Posterior vena cava (tissue), 2 donors: ENCODE measurements at regions not wholly inside any gene's neighbourhood (a gene's known extent, or its start where the extent isn't known, plus 50 kb on each side); places are given as distances from the start of the nearest gene placed in this dataset.
"Not testable (repeated sequence)": the region's sequence is repeated elsewhere in the genome, so short reads cannot be mapped to it uniquely, and the experiment has no call there.

Experiments used
- DNase-seq: peaks from one replicate; pipeline ENCODE4 v3.0.0-alpha.2; 2020; ENCODE audit warnings: low spot score
- intact Hi-C, 2 donors: fragments of 100-400 bp; cut with DNase I; formaldehyde crosslinking; loops; one replicate each; pipeline versions ENCODE4 v1.14.1 to v1.14.2; 2022 to 2023
- donor health status: DM: yes; HTN: yes; CAD: no.
- donor health status: DM: yes; HTN: yes; CAD: no.

- intact Hi-C loops = loop anchor here in 1 of 2 donors (5.0 kb wide), 1 partner anchor 81 kb away; no protein-coding TSS in a partner anchor
- no peak for DNase-seq
Measured at GRCh38 chr16:86346034-86346433, 164.3 kb upstream of the FOXF1 start.

GRCh38 chr16:86347090-86347489 is 163.2 kb upstream of the FOXF1 start:
- intact Hi-C loops = loop anchor here in 1 of 2 donors (5.0 kb wide), 1 partner anchor 80 kb away; no protein-coding TSS in a partner anchor

GRCh38 chr16:86347916-86348555 is 162.3 kb upstream of the FOXF1 start:
- no peak for DNase-seq
- intact Hi-C loops = loop anchor here in 1 of 2 donors (5.0 kb wide), 1 partner anchor 79 kb away; no protein-coding TSS in a partner anchor

More at GRCh38 chr16:86347090-86347489, 163.2 kb upstream of the FOXF1 start:
- no peak for DNase-seq

GRCh38 chr16:86349338-86349900 is 160.9 kb upstream of the FOXF1 start:
- intact Hi-C loops = loop anchor here in 1 of 2 donors (5.0 kb wide), 1 partner anchor 78 kb away; no protein-coding TSS in a partner anchor

GRCh38 chr16:86350289-86350688 is 160.0 kb upstream of the FOXF1 start:
- DNase-seq = no peak
- intact Hi-C loops = no loop called here

More at GRCh38 chr16:86349338-86349900, 160.9 kb upstream of the FOXF1 start:
- DNase-seq = no peak

GRCh38 chr16:86351041-86351784 is 159.1 kb upstream of the FOXF1 start:
- intact Hi-C loops = no loop called here
- DNase-seq = no peak

GRCh38 chr16:86351785-86352139 is 158.6 kb upstream of the FOXF1 start:
- intact Hi-C loops, DNase-seq: not testable (repeated sequence)

GRCh38 chr16:86353148-86353547 is 157.2 kb upstream of the FOXF1 start:
- no peak for DNase-seq

GRCh38 chr16:86353948-86354347 is 156.4 kb upstream of the FOXF1 start:
- intact Hi-C loops = no loop called here
- no peak for DNase-seq

More at GRCh38 chr16:86353148-86353547, 157.2 kb upstream of the FOXF1 start:
- intact Hi-C loops = no loop called here

- no peak for DNase-seq
- intact Hi-C loops = no loop called here
Measured at GRCh38 chr16:86354641-86355513, 155.4 kb upstream of the FOXF1 start.

- no peak for DNase-seq
Measured at GRCh38 chr16:86355531-86355930, 154.8 kb upstream of the FOXF1 start.

GRCh38 chr16:86355951-86356350 is 154.4 kb upstream of the FOXF1 start:
- DNase-seq = no peak
- intact Hi-C loops = no loop called here

More at GRCh38 chr16:86355531-86355930, 154.8 kb upstream of the FOXF1 start:
- intact Hi-C loops = no loop called here

GRCh38 chr16:86356804-86357203 is 153.5 kb upstream of the FOXF1 start:
- DNase-seq = no peak
- intact Hi-C loops = no loop called here

GRCh38 chr16:86357303-86357702 is 153.0 kb upstream of the FOXF1 start:
- DNase-seq = no peak
- intact Hi-C loops = no loop called here

- no peak for DNase-seq
Measured at GRCh38 chr16:86357950-86358349, 152.4 kb upstream of the FOXF1 start.

GRCh38 chr16:86359571-86359970 is 150.8 kb upstream of the FOXF1 start:
- intact Hi-C loops = no loop called here
- no peak for DNase-seq

More at GRCh38 chr16:86357950-86358349, 152.4 kb upstream of the FOXF1 start:
- intact Hi-C loops = no loop called here

- no peak for DNase-seq
- intact Hi-C loops = no loop called here
Measured at GRCh38 chr16:86362155-86362849, 148.0 kb upstream of the FOXF1 start.

GRCh38 chr16:86363057-86363490 is 147.3 kb upstream of the FOXF1 start:
- no peak for DNase-seq

More at GRCh38 chr16:86363057-86363490, 147.3 kb upstream of the FOXF1 start:
- intact Hi-C loops = no loop called here
